ENCODE measurements at regions not wholly inside any gene's neighbourhood (a gene's known extent, or its start where the extent isn't known, plus 50 kb on each side); places are given as distances from the start of the nearest gene placed in this dataset.

DNA sequence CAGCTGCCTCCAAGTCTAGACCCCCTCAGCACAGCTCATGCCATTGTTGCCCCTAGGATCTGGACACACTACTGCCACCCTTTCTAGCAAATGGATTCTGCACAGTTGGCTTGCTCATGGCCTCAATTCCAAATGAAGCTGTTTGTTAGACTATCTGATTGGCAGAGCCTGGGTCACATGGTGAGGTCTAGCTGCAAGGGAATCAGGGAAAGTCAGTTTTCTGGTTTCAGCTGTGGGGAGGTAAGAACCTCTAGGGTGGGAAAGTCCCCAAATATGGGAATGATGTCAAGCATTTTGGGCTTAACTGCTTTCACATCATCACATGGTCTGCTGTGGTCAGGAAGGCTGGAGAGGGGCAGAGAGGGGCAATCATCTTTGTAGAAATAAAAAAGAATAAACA lies 150.4 kb upstream of the ITGA6 start:
- TF ChIP-seq POLR2A (IDR thresholded peaks at IDR 0.05; ENCODE audit: low read length) (no peak), GATA1 (IDR thresholded peaks at IDR 0.05; ENCODE audit: low read depth, low read length) (no peak)
